HEK293 (cell line): ENCODE measurements at regions not wholly inside any gene's neighbourhood (a gene's known extent, or its start where the extent isn't known, plus 50 kb on each side); places are given as distances from the start of the nearest gene placed in this dataset.

ENCODE experiments used
- CTCF ChIA-PET: fragments of 350-600 bp; formaldehyde crosslinking; extraction: SDS; loops from one replicate; lab custom pipeline; 2021; ENCODE audit warnings: antibody characterized with exemption; lab: Yijun Ruan, JAX
- POLR2A ChIA-PET: fragments of 300-600 bp; formaldehyde crosslinking; extraction: SDS; loops from one replicate; lab custom pipeline; 2020; ENCODE audit warnings: antibody characterized with exemption, inconsistent platforms; lab: Yijun Ruan, JAX
- H3K27ac ChIP-seq: fragments of 200-500 bp; sonication (Bioruptor generic); 2 replicates; pipeline ENCODE4 v1.5.1; 2014; ENCODE audit warnings: low read depth, low read length, control low read depth, inconsistent platforms; ENCODE audit errors: extremely low read depth
- H3K36me3 ChIP-seq, 2 experiments: fragments of 200-500 bp in 1 of 2; sonication (Bioruptor generic) in 1 of 2; 1 replicate in 1 of 2; 2 replicates in 1 of 2; pipeline ENCODE4 v1.5.1; 2014 to 2017; ENCODE audit warnings: inconsistent platforms in 2 of 2, low read length in 2 of 2; ENCODE audit not compliant: control insufficient read depth in 2 of 2, insufficient read depth in 1 of 2
- H3K4me1 ChIP-seq: fragments of 200-500 bp; sonication (Bioruptor generic); 2 replicates; pipeline ENCODE4 v1.5.1; 2014; ENCODE audit warnings: mild to moderate bottlenecking, low read length, inconsistent platforms; ENCODE audit not compliant: control insufficient read depth, insufficient read depth
- H3K4me3 ChIP-seq: 2 replicates; pipeline ENCODE4 v1.5.1; 2011; ENCODE audit warnings: low read depth, mild to moderate bottlenecking, control low read depth, low read length, moderate library complexity
- H3K9me3 ChIP-seq: fragments of 200-500 bp; sonication (Bioruptor generic); 2 replicates; pipeline ENCODE4 v1.5.1; 2014; ENCODE audit warnings: low read depth, low read length, inconsistent platforms; ENCODE audit not compliant: control insufficient read depth, insufficient read depth
- KLF9 ChIP-seq: fragments of 450-650 bp; formaldehyde crosslinking; IDR thresholded peaks from 2 replicates; pipeline ENCODE4 v1.5.1; 2016; ENCODE audit warnings: missing biosample characterization, missing genetic modification characterization, low read depth
- OVOL3 ChIP-seq: fragments of 450-650 bp; formaldehyde crosslinking; IDR thresholded peaks from 2 replicates; pipeline ENCODE4 v1.5.1; 2016; ENCODE audit warnings: missing biosample characterization, missing genetic modification characterization
- ZIC2 ChIP-seq: fragments of 450-650 bp; formaldehyde crosslinking; IDR thresholded peaks from 2 replicates; pipeline ENCODE4 v1.5.1; 2016; ENCODE audit warnings: missing biosample characterization, missing genetic modification characterization
- ZNF133 ChIP-seq: fragments of 450-650 bp; formaldehyde crosslinking; IDR thresholded peaks from 2 replicates; pipeline ENCODE4 v1.5.1; 2016; ENCODE audit warnings: missing biosample characterization, missing genetic modification characterization
- ZNF16 ChIP-seq: fragments of 450-650 bp; formaldehyde crosslinking; IDR thresholded peaks from 2 replicates; pipeline ENCODE4 v1.5.1; 2016; ENCODE audit warnings: low read depth, missing biosample characterization, missing genetic modification characterization
- ZNF2 ChIP-seq: fragments of 450-650 bp; formaldehyde crosslinking; IDR thresholded peaks from 2 replicates; pipeline ENCODE4 v1.5.1; 2016; ENCODE audit warnings: missing biosample characterization, missing genetic modification characterization
- ZNF24 ChIP-seq: fragments of 450-650 bp; formaldehyde crosslinking; IDR thresholded peaks from 2 replicates; pipeline ENCODE4 v1.5.1; 2016; ENCODE audit warnings: missing biosample characterization, missing genetic modification characterization
- ZNF266 ChIP-seq: fragments of 450-650 bp; formaldehyde crosslinking; IDR thresholded peaks from 2 replicates; pipeline ENCODE4 v1.5.1; 2016; ENCODE audit warnings: missing biosample characterization, missing genetic modification characterization, low read depth
- ZNF292 ChIP-seq: fragments of 450-650 bp; formaldehyde crosslinking; IDR thresholded peaks from 2 replicates; pipeline ENCODE4 v1.5.1; 2016; ENCODE audit warnings: low read depth, missing biosample characterization, missing genetic modification characterization, borderline replicate concordance
- ZNF335 ChIP-seq: fragments of 450-650 bp; formaldehyde crosslinking; conservative IDR thresholded peaks from 2 replicates; pipeline ENCODE4 v1.5.1; 2016; ENCODE audit warnings: missing biosample characterization, missing genetic modification characterization
- ZNF404 ChIP-seq: fragments of 450-650 bp; formaldehyde crosslinking; IDR thresholded peaks from 2 replicates; pipeline ENCODE4 v1.5.1; 2017; ENCODE audit warnings: missing biosample characterization, missing genetic modification characterization
- ZNF548 ChIP-seq: fragments of 450-650 bp; formaldehyde crosslinking; IDR thresholded peaks from 2 replicates; pipeline ENCODE4 v1.5.1; 2016; ENCODE audit warnings: missing biosample characterization, missing genetic modification characterization
- ZNF624 ChIP-seq: fragments of 450-650 bp; formaldehyde crosslinking; IDR thresholded peaks from 2 replicates; pipeline ENCODE4 v1.5.1; 2017; ENCODE audit warnings: missing biosample characterization, missing genetic modification characterization
- ZNF707 ChIP-seq: fragments of 450-650 bp; formaldehyde crosslinking; IDR thresholded peaks from 2 replicates; pipeline ENCODE4 v1.5.1; 2016; ENCODE audit warnings: missing biosample characterization, missing genetic modification characterization
- ZNF76 ChIP-seq: fragments of 450-650 bp; formaldehyde crosslinking; IDR thresholded peaks from 2 replicates; pipeline ENCODE4; 2016; ENCODE audit warnings: low read depth, missing biosample characterization, missing genetic modification characterization, borderline replicate concordance
- ZNF777 ChIP-seq: fragments of 450-650 bp; formaldehyde crosslinking; IDR thresholded peaks from 2 replicates; pipeline ENCODE4 v1.5.1; 2017; ENCODE audit warnings: missing biosample characterization, missing genetic modification characterization, borderline replicate concordance
- ZNF792 ChIP-seq: fragments of 450-650 bp; formaldehyde crosslinking; IDR thresholded peaks from 2 replicates; pipeline ENCODE4 v1.5.1; 2016; ENCODE audit warnings: missing biosample characterization, missing genetic modification characterization
- TF ChIP-seq, protein P1 (sequence below): fragments of 450-650 bp; formaldehyde crosslinking; IDR thresholded peaks from 2 replicates; pipeline ENCODE4 v1.5.1; 2016; ENCODE audit warnings: missing biosample characterization, missing genetic modification characterization
- TF ChIP-seq, protein P2 (sequence below): fragments of 450-650 bp; formaldehyde crosslinking; IDR thresholded peaks from 2 replicates; pipeline ENCODE4 v1.5.1; 2017; ENCODE audit warnings: missing biosample characterization, missing genetic modification characterization
- TF ChIP-seq, protein P3 (sequence below): fragments of 450-650 bp; formaldehyde crosslinking; IDR thresholded peaks from 2 replicates; pipeline ENCODE4 v1.5.1; 2016; ENCODE audit warnings: missing biosample characterization, missing genetic modification characterization
- TF ChIP-seq, protein P4 (sequence below): fragments of 450-650 bp; formaldehyde crosslinking; IDR thresholded peaks from 2 replicates; pipeline ENCODE4 v1.5.1; 2016; ENCODE audit warnings: missing biosample characterization, missing genetic modification characterization

DNA sequence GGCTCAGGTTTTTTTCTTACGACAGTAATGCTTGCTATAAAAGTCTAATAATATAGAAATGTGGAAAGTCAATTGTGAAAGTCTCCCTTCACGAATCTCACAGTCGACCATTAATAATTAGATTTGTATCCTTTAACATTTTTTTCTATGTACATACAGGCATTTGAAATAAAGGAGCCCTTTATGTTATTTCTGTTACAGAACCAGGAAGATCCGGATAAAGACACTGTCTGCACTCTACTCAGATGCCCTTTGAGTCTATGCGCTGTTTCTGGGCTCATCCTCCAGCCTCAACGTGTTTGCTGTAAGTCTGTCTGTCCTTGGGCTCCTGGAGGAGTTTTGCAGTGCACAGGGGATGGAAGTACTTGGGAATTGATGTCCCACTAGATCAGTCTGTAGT is 212.2 kb upstream of the ATP2B1 start:
- H3K9me3 ChIP-seq = no peaks in the 10 kb centered on the region
- no peak overlapping the region for H3K4me3 ChIP-seq
- TF ChIP-seq ZNF16 (tag by site-specific recombination) (no peak), ZNF133 (no peak), ZNF777 (tag by site-specific recombination) (no peak), ZNF707 (tag by site-specific recombination) (no peak), ZNF404 (tag by site-specific recombination) (no peak), ZNF2 (tag by site-specific recombination) (no peak), ZNF792 (tag by site-specific recombination) (no peak), ZIC2 (tag by site-specific recombination) (no peak)
- TF ChIP-seq, protein P1, sequence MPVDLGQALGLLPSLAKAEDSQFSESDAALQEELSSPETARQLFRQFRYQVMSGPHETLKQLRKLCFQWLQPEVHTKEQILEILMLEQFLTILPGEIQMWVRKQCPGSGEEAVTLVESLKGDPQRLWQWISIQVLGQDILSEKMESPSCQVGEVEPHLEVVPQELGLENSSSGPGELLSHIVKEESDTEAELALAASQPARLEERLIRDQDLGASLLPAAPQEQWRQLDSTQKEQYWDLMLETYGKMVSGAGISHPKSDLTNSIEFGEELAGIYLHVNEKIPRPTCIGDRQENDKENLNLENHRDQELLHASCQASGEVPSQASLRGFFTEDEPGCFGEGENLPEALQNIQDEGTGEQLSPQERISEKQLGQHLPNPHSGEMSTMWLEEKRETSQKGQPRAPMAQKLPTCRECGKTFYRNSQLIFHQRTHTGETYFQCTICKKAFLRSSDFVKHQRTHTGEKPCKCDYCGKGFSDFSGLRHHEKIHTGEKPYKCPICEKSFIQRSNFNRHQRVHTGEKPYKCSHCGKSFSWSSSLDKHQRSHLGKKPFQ (tag by site-specific recombination) = no peak
- H3K27ac ChIP-seq = no peak overlapping the region
- ChIA-PET POLR2A (no interaction called here), CTCF (no interaction called here)
- peaks cover 10% of the 10 kb centered on the region; the same call in 1 of the 2 replicates for H3K4me1 ChIP-seq
- no peaks in the 10 kb centered on the region for H3K36me3 ChIP-seq

DNA sequence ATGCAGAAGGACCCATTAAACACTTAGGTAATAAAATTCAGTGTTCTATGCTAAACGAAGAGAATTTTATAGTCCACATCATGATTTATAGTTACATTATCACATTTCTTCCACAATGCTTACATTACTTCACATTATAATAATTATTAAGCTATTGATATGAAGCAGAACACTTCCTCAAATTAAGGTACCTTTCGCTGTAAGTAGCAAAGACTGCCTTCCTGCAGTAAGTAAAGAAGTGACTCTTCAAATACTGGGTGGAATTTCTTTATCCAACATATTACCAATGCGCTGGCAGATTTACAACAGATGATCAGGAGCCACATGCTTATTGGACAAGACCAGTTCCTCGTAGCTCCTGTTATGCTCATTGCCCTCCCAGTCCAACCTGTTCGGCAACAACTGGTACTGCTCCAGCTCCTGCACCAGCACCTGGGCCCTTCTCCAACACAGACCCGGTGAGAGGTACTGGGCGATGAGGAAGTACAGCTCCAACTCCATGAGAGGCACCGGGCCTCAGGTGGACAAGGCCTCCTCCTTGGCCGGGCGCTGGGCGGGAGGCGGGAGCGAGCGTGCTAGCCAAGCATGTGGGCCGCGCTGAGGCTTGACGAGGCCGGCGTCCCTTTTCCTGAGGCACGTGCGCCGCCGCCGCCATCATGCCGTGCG is 210.7 kb upstream of the ATP2B1 start:
- POLR2A ChIA-PET = no interaction called here

More for the DNA sequence above, 210.7 kb upstream of the ATP2B1 start:
- H3K4me1 ChIP-seq = peaks cover 10% of the 10 kb centered on the region; the same call in 1 of the 2 replicates
- no peaks in the 10 kb centered on the region for H3K9me3 ChIP-seq
- no peak overlapping the region for H3K4me3 ChIP-seq
- no peaks in the 10 kb centered on the region for H3K36me3 ChIP-seq
- TF ChIP-seq, protein P2, sequence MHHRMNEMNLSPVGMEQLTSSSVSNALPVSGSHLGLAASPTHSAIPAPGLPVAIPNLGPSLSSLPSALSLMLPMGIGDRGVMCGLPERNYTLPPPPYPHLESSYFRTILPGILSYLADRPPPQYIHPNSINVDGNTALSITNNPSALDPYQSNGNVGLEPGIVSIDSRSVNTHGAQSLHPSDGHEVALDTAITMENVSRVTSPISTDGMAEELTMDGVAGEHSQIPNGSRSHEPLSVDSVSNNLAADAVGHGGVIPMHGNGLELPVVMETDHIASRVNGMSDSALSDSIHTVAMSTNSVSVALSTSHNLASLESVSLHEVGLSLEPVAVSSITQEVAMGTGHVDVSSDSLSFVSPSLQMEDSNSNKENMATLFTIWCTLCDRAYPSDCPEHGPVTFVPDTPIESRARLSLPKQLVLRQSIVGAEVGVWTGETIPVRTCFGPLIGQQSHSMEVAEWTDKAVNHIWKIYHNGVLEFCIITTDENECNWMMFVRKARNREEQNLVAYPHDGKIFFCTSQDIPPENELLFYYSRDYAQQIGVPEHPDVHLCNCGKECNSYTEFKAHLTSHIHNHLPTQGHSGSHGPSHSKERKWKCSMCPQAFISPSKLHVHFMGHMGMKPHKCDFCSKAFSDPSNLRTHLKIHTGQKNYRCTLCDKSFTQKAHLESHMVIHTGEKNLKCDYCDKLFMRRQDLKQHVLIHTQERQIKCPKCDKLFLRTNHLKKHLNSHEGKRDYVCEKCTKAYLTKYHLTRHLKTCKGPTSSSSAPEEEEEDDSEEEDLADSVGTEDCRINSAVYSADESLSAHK = no peak
- no peak for TF ChIP-seq ZNF548 (tag by site-specific recombination)
- no peak for TF ChIP-seq KLF9 (tag by site-specific recombination)
- TF ChIP-seq, protein P3, sequence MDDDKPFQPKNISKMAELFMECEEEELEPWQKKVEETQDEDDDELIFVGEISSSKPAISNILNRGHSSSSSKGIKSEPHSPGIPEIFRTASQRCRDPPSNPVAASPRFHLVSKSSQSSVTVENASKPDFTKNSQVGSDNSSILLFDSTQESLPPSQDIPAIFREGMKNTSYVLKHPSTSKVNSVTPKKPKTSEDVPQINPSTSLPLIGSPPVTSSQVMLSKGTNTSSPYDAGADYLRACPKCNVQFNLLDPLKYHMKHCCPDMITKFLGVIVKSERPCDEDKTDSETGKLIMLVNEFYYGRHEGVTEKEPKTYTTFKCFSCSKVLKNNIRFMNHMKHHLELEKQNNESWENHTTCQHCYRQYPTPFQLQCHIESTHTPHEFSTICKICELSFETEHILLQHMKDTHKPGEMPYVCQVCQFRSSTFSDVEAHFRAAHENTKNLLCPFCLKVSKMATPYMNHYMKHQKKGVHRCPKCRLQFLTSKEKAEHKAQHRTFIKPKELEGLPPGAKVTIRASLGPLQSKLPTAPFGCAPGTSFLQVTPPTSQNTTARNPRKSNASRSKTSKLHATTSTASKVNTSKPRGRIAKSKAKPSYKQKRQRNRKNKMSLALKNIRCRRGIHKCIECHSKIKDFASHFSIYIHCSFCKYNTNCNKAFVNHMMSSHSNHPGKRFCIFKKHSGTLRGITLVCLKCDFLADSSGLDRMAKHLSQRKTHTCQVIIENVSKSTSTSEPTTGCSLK (tag by site-specific recombination) = no peak
- TF ChIP-seq ZNF24 (tag by site-specific recombination) = no peak
- TF ChIP-seq, protein P4, sequence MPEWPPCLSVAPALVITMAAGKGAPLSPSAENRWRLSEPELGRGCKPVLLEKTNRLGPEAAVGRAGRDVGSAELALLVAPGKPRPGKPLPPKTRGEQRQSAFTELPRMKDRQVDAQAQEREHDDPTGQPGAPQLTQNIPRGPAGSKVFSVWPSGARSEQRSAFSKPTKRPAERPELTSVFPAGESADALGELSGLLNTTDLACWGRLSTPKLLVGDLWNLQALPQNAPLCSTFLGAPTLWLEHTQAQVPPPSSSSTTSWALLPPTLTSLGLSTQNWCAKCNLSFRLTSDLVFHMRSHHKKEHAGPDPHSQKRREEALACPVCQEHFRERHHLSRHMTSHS (tag by site-specific recombination) = no peak
- no peak for TF ChIP-seq ZNF292 (tag by site-specific recombination)
- no peak for TF ChIP-seq ZNF266 (tag by site-specific recombination)
- TF ChIP-seq ZNF16 (tag by site-specific recombination) = no peak
- TF ChIP-seq ZNF335 (tag by site-specific recombination) = no peak
- TF ChIP-seq, protein P1 (tag by site-specific recombination) = no peak
- TF ChIP-seq OVOL3 (tag by site-specific recombination) = no peak
- no peak for TF ChIP-seq ZNF624 (tag by site-specific recombination)
- no peak for TF ChIP-seq ZNF76 (tag by site-specific recombination)
- TF ChIP-seq, all 188 proteins: peak for 0
- CTCF ChIA-PET = interaction anchor here (0.7 kb wide), 1 partner anchor 42 kb away, joined by 3 read pairs; no protein-coding TSS in a partner anchor
- H3K27ac ChIP-seq = no peak overlapping the region
